Ascending aorta (tissue), 2 donors: ENCODE measurements at regions not wholly inside any gene's neighbourhood (a gene's known extent, or its start where the extent isn't known, plus 50 kb on each side); places are given as distances from the start of the nearest gene placed in this dataset.

Experiments used
- DNase-seq, 2 donors: peaks; one replicate each; pipeline ENCODE4 v3.0.0-alpha.2; 2019; ENCODE audit warnings: low spot score in 2 of 2
- H3K27ac ChIP-seq, 2 donors: fragments of 200-600 bp; sonication (generic); one replicate each; pipeline ENCODE4 v1.5.1; 2016 to 2017; ENCODE audit warnings: mild to moderate bottlenecking in 1 of 2
- H3K27me3 ChIP-seq: fragments of 200-600 bp; sonication (generic); one replicate; pipeline ENCODE4 v1.5.1; 2017
- H3K36me3 ChIP-seq, 2 donors: fragments of 200-600 bp; sonication (generic); one replicate each; pipeline ENCODE4 v1.5.1; 2016
- H3K4me1 ChIP-seq, 2 donors: fragments of 200-600 bp; sonication (generic); one replicate each; pipeline ENCODE4 v1.5.1; 2016 to 2017; ENCODE audit warnings: mild to moderate bottlenecking in 1 of 2
- H3K4me3 ChIP-seq, 2 donors: fragments of 200-600 bp; sonication (generic); one replicate each; pipeline ENCODE4 v1.5.1; 2016 to 2017; ENCODE audit warnings: mild to moderate bottlenecking in 1 of 2
- H3K9me3 ChIP-seq, 2 donors: fragments of 200-600 bp; sonication (generic); one replicate each; pipeline ENCODE4 v1.5.1; 2016
- intact Hi-C: fragments of 100-400 bp; cut with DNase I; formaldehyde crosslinking; loops from one replicate; pipeline ENCODE4 v1.15.1; 2023
- TF ChIP-seq, protein P1 (sequence below), 3 experiments: fragments of 200-600 bp in 2 of 3; fragments of 450-650 bp in 1 of 3; sonication (generic) in 2 of 3; IDR thresholded peaks; one replicate each; pipeline ENCODE4 v1.5.1; 2016 to 2019; ENCODE audit warnings: antibody characterized with exemption in 3 of 3, mild to moderate bottlenecking in 1 of 3, moderate library complexity in 1 of 3

DNA sequence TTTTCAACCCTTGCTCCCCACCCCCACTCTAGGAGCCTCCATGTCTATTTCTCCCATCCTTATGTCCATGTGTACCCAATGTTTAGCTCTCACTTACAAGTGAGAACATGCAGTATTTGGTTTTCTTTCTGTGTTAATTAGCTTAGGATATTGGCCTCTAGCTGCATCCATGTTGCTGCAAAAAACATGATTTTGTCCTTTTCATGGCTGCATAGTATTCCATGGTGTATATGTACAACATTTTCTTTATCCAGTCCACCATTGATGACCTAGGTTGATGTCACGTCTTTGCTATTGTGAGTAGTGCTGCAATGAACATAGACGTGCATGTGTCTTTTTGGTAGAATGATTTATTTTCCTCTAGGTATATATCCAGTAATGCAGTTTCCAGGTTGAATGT is 472.8 kb downstream of the ZNF674 start:
- no peak for DNase-seq
- intact Hi-C loops = no loop called here
- Histone ChIP-seq H3K9me3 (no peaks in the 10 kb centered on the region), H3K27me3 (no peaks in the 10 kb centered on the region), H3K27ac (no peak overlapping the region), H3K36me3 (no peaks in the 10 kb centered on the region), H3K4me1 (no peaks in the 10 kb centered on the region), H3K4me3 (no peak overlapping the region)
- TF ChIP-seq, protein P1, sequence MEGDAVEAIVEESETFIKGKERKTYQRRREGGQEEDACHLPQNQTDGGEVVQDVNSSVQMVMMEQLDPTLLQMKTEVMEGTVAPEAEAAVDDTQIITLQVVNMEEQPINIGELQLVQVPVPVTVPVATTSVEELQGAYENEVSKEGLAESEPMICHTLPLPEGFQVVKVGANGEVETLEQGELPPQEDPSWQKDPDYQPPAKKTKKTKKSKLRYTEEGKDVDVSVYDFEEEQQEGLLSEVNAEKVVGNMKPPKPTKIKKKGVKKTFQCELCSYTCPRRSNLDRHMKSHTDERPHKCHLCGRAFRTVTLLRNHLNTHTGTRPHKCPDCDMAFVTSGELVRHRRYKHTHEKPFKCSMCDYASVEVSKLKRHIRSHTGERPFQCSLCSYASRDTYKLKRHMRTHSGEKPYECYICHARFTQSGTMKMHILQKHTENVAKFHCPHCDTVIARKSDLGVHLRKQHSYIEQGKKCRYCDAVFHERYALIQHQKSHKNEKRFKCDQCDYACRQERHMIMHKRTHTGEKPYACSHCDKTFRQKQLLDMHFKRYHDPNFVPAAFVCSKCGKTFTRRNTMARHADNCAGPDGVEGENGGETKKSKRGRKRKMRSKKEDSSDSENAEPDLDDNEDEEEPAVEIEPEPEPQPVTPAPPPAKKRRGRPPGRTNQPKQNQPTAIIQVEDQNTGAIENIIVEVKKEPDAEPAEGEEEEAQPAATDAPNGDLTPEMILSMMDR (IDR thresholded peaks at IDR 0.05) = no peak

- Histone ChIP-seq H3K27me3 (no peaks in the 10 kb centered on the region), H3K4me1 (no peaks in the 10 kb centered on the region), H3K9me3 (no peaks in the 10 kb centered on the region), H3K27ac (no peak overlapping the region), H3K36me3 (no peaks in the 10 kb centered on the region), H3K4me3 (no peak overlapping the region)
- TF ChIP-seq, protein P1 (IDR thresholded peaks at IDR 0.05) = no peak
- no peak for DNase-seq
- intact Hi-C loops = no loop called here
These were observed 474.8 kb downstream of the ZNF674 start for GRCh38 chrX:46070421-46070820.

- Histone ChIP-seq H3K27me3 (no peaks in the 10 kb centered on the region), H3K9me3 (no peaks in the 10 kb centered on the region), H3K36me3 (no peaks in the 10 kb centered on the region), H3K4me3 (no peak overlapping the region), H3K27ac (no peak overlapping the region), H3K4me1 (no peaks in the 10 kb centered on the region)
- TF ChIP-seq, protein P1 (IDR thresholded peaks at IDR 0.05) = no peak
- no peak for DNase-seq
- intact Hi-C loops = no loop called here
These were observed 485.9 kb downstream of the ZNF674 start for GRCh38 chrX:46059316-46059715.

DNA sequence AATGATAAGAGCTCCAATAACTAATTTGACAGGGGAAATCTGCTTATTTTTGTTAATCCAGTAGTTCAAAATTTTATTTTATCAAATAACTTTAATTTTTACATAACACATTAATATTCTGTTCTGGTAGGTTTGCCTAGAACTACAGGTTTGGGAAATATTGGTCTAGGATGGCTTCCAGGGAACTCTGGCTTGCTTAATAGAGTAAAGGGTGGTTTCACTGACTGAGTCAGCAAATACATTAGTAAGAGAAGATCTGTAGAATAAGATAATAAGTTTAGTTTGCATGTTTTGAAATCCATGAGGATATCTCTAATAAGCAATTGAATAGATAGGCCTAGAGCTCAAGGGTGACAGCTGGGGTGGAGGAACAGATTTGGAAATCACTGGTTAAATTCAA is 500.7 kb downstream of the ZNF674 start:
- Histone ChIP-seq H3K27me3 (no peaks in the 10 kb centered on the region), H3K9me3 (peaks cover 0 to 7% of the 10 kb centered on the region in 2 donors), H3K27ac (no peak overlapping the region), H3K36me3 (no peaks in the 10 kb centered on the region), H3K4me1 (no peaks in the 10 kb centered on the region), H3K4me3 (no peak overlapping the region)
- intact Hi-C loops = no loop called here
- TF ChIP-seq, protein P1 (IDR thresholded peaks at IDR 0.05) = no peak
- no peak for DNase-seq

GRCh38 chrX:46040001-46040400 is 505.2 kb downstream of the ZNF674 start:
- DNase-seq = no peak
- H3K9me3 ChIP-seq = peaks cover 0 to 7% of the 10 kb centered on the region in 2 donors
- intact Hi-C loops = no loop called here
- H3K27ac ChIP-seq = no peak overlapping the region
- no peaks in the 10 kb centered on the region for H3K36me3 ChIP-seq
- no peaks in the 10 kb centered on the region for H3K27me3 ChIP-seq
- H3K4me1 ChIP-seq = no peaks in the 10 kb centered on the region
- TF ChIP-seq, protein P1 (IDR thresholded peaks at IDR 0.05) = no peak
- no peak overlapping the region for H3K4me3 ChIP-seq

DNA sequence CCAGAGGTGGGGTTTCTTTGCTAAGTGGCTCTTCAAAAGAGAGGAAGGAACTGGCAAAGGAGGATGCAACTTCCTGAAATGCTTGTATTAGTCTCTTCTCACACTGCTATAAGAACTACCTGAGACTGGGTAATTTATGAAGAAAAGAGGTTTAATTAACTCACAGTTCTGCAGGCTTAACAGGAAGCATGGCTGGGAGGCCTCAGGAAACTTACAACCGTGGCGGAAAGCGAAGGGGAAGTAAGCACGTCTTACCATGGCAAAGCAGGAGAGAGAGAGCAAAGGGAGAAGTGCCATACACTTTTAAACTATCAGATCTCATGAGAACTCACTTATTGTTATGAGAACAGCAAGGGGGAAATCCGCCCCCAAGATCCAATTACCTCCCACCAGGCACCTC is 505.7 kb downstream of the ZNF674 start:
- intact Hi-C loops = no loop called here
- H3K4me3 ChIP-seq = no peak overlapping the region
- no peaks in the 10 kb centered on the region for H3K36me3 ChIP-seq
- DNase-seq = no peak
- H3K9me3 ChIP-seq = peaks cover 0 to 7% of the 10 kb centered on the region in 2 donors
- no peak overlapping the region for H3K27ac ChIP-seq
- no peaks in the 10 kb centered on the region for H3K4me1 ChIP-seq
- no peaks in the 10 kb centered on the region for H3K27me3 ChIP-seq
- TF ChIP-seq, protein P1 (IDR thresholded peaks at IDR 0.05) = no peak
